ENCODE measurements at regions not wholly inside any gene's neighbourhood (a gene's known extent, or its start where the extent isn't known, plus 50 kb on each side); places are given as distances from the start of the nearest gene placed in this dataset.

DNA sequence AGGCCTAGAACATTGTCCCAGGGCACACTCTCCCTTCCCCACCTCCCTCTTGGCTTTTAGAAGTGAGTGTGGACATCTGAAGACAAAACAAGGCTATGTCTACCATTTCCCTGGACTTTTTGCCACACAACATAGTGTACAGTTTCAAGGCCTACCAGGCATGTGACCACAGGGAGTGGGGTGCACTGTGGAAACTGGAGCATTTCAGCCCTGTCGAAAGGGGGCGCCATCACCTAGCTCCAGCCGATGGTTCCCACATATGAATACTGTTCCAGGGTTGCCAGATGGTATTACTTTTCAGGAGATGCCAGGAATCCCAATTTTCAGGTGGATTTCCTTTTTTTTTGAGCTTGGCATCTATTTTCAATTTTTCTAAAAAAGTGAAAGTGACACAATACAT, 140.7 kb downstream of the KATNIP start:
- no peak overlapping the region for H3K27ac Mint-ChIP-seq
- no peaks in the 10 kb centered on the region for H3K27me3 Mint-ChIP-seq
- no peak overlapping the region for H3K4me3 Mint-ChIP-seq (ENCODE audit: low read depth)
- TF ChIP-seq, protein P1, sequence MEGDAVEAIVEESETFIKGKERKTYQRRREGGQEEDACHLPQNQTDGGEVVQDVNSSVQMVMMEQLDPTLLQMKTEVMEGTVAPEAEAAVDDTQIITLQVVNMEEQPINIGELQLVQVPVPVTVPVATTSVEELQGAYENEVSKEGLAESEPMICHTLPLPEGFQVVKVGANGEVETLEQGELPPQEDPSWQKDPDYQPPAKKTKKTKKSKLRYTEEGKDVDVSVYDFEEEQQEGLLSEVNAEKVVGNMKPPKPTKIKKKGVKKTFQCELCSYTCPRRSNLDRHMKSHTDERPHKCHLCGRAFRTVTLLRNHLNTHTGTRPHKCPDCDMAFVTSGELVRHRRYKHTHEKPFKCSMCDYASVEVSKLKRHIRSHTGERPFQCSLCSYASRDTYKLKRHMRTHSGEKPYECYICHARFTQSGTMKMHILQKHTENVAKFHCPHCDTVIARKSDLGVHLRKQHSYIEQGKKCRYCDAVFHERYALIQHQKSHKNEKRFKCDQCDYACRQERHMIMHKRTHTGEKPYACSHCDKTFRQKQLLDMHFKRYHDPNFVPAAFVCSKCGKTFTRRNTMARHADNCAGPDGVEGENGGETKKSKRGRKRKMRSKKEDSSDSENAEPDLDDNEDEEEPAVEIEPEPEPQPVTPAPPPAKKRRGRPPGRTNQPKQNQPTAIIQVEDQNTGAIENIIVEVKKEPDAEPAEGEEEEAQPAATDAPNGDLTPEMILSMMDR (IDR thresholded peaks at IDR 0.05; ENCODE audit: unreplicated experiment): peak; percentile 36
- no peak for DNase-seq (ENCODE audit: low spot score, unreplicated experiment)
- H3K9me3 Mint-ChIP-seq (ENCODE audit: low read depth): no peaks in the 10 kb centered on the region
- H3K4me1 Mint-ChIP-seq (ENCODE audit: low read depth): no peaks in the 10 kb centered on the region
- H3K36me3 Mint-ChIP-seq (ENCODE audit: insufficient read depth): no peaks in the 10 kb centered on the region

DNA sequence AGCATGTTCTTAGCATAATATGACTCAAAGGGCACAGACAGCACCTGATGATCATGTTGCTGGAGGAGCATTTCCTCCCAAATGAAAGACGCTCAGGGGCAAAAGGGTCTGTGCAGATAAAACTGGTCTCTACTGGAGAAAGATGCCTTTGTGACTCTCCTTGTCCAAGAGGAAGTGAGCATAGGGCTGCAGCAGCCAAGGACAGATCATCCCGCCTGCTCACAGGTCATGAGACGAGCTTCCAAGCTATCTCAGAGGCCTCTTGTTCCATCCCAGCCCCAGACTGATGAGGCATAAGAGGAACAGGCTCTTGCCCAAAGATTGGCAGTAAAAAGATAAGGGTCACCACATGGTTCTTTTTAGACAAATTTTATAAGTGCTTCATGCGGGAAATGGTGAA, 141.8 kb downstream of the KATNIP start:
- no peaks in the 10 kb centered on the region for H3K9me3 Mint-ChIP-seq (ENCODE audit: low read depth)
- H3K4me1 Mint-ChIP-seq (ENCODE audit: low read depth): no peaks in the 10 kb centered on the region
- no peaks in the 10 kb centered on the region for H3K27me3 Mint-ChIP-seq
- DNase-seq (ENCODE audit: low spot score, unreplicated experiment): no peak
- TF ChIP-seq, protein P1 (IDR thresholded peaks at IDR 0.05; ENCODE audit: unreplicated experiment): no peak
- H3K36me3 Mint-ChIP-seq (ENCODE audit: insufficient read depth): peaks cover 5% of the 10 kb centered on the region
- H3K27ac Mint-ChIP-seq: no peak overlapping the region
- H3K4me3 Mint-ChIP-seq (ENCODE audit: low read depth): no peak overlapping the region

DNA sequence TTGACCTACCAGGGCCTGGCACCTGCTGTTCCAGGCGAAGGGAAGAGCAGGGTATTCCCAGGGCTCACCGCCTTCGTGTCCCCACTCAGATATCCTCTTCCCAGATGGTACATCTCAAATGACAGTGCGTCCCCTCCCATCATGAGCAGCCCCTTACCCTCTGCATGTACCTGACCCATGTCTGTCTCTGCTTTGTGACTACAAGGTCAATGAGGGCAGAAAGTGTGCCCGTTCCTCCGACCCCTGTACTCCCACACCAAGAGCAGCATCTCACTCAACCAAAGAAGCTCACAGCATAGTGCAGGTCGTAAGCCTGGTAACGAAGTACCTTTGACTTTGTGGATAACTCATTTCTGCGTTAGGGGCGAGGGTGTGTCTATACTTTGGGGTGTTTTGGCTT, 142.6 kb downstream of the KATNIP start:
- no peak overlapping the region for H3K4me3 Mint-ChIP-seq (ENCODE audit: low read depth)
- no peak for DNase-seq (ENCODE audit: low spot score, unreplicated experiment)
- H3K36me3 Mint-ChIP-seq (ENCODE audit: insufficient read depth): peaks cover 9% of the 10 kb centered on the region
- H3K4me1 Mint-ChIP-seq (ENCODE audit: low read depth): no peaks in the 10 kb centered on the region
- H3K27me3 Mint-ChIP-seq: no peaks in the 10 kb centered on the region
- TF ChIP-seq, protein P1 (IDR thresholded peaks at IDR 0.05; ENCODE audit: unreplicated experiment): no peak
- H3K27ac Mint-ChIP-seq: no peak overlapping the region
- no peaks in the 10 kb centered on the region for H3K9me3 Mint-ChIP-seq (ENCODE audit: low read depth)

DNA sequence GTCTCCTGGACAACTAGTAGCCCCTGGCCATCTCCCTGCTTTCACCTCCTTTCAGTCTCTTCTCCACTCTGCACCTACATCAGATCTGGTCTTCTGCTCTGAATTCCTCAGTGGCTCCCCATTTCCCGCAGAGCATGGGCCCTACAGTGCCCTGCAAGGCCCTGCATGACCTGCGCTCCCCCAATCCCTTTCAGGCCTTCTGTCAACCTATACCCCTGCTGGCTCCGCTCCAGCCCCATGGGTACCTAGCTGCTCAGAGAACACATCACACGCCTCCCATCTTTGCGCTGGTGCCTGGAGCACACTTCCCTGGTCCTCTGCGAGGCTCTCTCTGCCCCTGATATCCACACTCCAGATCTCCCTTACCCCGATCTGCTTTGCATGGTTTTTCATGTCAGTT, 145.2 kb downstream of the KATNIP start:
- TF ChIP-seq, protein P1 (IDR thresholded peaks at IDR 0.05; ENCODE audit: unreplicated experiment): no peak
- DNase-seq (ENCODE audit: low spot score, unreplicated experiment): no peak
- Mint-ChIP-seq H3K4me3 (ENCODE audit: low read depth) (no peak overlapping the region), H3K27ac (no peak overlapping the region), H3K27me3 (no peaks in the 10 kb centered on the region), H3K36me3 (ENCODE audit: insufficient read depth) (peaks cover 11% of the 10 kb centered on the region), H3K9me3 (ENCODE audit: low read depth) (no peaks in the 10 kb centered on the region), H3K4me1 (ENCODE audit: low read depth) (no peaks in the 10 kb centered on the region)

DNA sequence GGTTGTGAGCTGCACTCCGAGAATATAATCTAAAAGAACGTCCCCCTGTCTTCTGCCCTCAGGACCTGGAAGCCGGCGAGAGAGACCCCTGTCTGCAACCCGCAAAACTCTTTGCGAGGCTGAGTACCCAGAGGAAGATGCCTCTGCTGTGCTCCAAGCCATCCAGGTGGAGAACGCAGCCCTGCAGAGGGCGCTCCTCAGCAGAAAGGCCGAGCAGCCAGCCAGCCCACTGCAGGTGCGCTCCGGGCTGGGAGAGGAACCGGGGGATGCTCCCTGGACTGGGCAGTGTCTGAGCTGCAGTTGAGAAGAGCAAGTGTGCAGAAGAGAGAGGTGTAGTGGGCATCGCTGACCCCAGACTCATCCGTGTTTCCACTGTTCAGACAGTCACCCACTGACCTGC, 148.3 kb downstream of the KATNIP start:
- Mint-ChIP-seq H3K4me3 (ENCODE audit: low read depth) (no peak overlapping the region), H3K36me3 (ENCODE audit: insufficient read depth) (peaks cover 12% of the 10 kb centered on the region)

More for the DNA sequence above, 148.3 kb downstream of the KATNIP start:
- Mint-ChIP-seq H3K27me3 (no peaks in the 10 kb centered on the region), H3K27ac (no peak overlapping the region), H3K4me1 (ENCODE audit: low read depth) (no peaks in the 10 kb centered on the region), H3K9me3 (ENCODE audit: low read depth) (no peaks in the 10 kb centered on the region)
- DNase-seq (ENCODE audit: low spot score, unreplicated experiment): no peak
- TF ChIP-seq, protein P1 (IDR thresholded peaks at IDR 0.05; ENCODE audit: unreplicated experiment): peak; percentile 57

All from progenitor cell of endocrine pancreas (in vitro differentiated cells).